Suprapubic skin (tissue), 4 donors: ENCODE measurements at regions not wholly inside any gene's neighbourhood (a gene's known extent, or its start where the extent isn't known, plus 50 kb on each side); places are given as distances from the start of the nearest gene placed in this dataset.

ENCODE experiments used
- DNase-seq, 2 donors: peaks; one replicate each; pipeline ENCODE4 v3.0.0-alpha.2; 2019; ENCODE audit warnings: low spot score in 2 of 2
- H3K27ac ChIP-seq: fragments of 200-600 bp; sonication (generic); one replicate; pipeline ENCODE4 v1.5.1; 2019
- H3K27me3 ChIP-seq: fragments of 200-600 bp; sonication (generic); one replicate; pipeline ENCODE4 v1.5.1; 2019
- H3K36me3 ChIP-seq: fragments of 200-600 bp; sonication (generic); one replicate; pipeline ENCODE4 v1.5.1; 2019
- H3K4me1 ChIP-seq: fragments of 200-600 bp; sonication (generic); one replicate; pipeline ENCODE4 v1.5.1; 2019
- H3K4me3 ChIP-seq: fragments of 200-600 bp; sonication (generic); one replicate; pipeline ENCODE4 v1.5.1; 2019; ENCODE audit warnings: mild to moderate bottlenecking
- H3K9me3 ChIP-seq: fragments of 200-600 bp; sonication (generic); one replicate; pipeline ENCODE4 v1.5.1; 2019
- EP300 ChIP-seq: sonication (generic); formaldehyde crosslinking; IDR thresholded peaks from one replicate; pipeline ENCODE4 v1.6.1; 2017; ENCODE audit warnings: antibody characterized with exemption
- POLR2A ChIP-seq, 2 donors: fragments of 450-650 bp; IDR thresholded peaks; one replicate each; pipeline ENCODE4 v1.6.1; 2017; ENCODE audit warnings: antibody characterized with exemption in 2 of 2, mild to moderate bottlenecking in 2 of 2, moderate library complexity in 2 of 2
- POLR2AphosphoS5 ChIP-seq, 3 donors: sonication (generic); formaldehyde crosslinking; IDR thresholded peaks; one replicate each; pipeline ENCODE4 v1.6.1; 2017; ENCODE audit warnings: antibody characterized with exemption in 3 of 3
- WGBS: methylation state at CpG from one replicate; pipeline ENCODE4 v1.1.5; 2018; 5-methylcytosine and 5-hydroxymethylcytosine counted together
- TF ChIP-seq, protein P1 (sequence below), 2 donors: fragments of 200-600 bp in 1 of 2; fragments of 450-650 bp in 1 of 2; sonication (generic) in 1 of 2; IDR thresholded peaks; one replicate each; pipeline ENCODE4 v1.5.1; 2016 to 2019; ENCODE audit warnings: antibody characterized with exemption in 2 of 2, mild to moderate bottlenecking in 1 of 2, moderate library complexity in 1 of 2

DNA sequence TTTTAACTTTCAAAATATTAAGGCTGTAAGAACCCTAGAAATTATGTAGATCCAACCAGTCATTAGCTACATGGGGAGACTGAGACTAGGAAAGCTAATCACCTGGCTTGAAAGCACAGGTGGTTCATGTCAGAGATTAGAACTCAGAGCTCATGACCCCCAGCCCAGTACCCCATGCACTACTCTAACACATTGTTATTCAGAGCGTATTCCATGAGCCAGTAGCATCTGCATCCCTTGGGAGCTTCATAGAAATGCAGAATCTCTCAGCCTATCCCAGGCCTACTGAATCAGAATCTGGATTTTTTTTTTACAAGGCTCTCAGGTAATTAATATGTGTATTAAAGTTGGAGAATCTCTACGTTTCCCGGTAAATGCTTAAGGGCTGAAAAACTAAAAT lies 161.7 kb downstream of the BTG1 start:
- TF ChIP-seq, protein P1, sequence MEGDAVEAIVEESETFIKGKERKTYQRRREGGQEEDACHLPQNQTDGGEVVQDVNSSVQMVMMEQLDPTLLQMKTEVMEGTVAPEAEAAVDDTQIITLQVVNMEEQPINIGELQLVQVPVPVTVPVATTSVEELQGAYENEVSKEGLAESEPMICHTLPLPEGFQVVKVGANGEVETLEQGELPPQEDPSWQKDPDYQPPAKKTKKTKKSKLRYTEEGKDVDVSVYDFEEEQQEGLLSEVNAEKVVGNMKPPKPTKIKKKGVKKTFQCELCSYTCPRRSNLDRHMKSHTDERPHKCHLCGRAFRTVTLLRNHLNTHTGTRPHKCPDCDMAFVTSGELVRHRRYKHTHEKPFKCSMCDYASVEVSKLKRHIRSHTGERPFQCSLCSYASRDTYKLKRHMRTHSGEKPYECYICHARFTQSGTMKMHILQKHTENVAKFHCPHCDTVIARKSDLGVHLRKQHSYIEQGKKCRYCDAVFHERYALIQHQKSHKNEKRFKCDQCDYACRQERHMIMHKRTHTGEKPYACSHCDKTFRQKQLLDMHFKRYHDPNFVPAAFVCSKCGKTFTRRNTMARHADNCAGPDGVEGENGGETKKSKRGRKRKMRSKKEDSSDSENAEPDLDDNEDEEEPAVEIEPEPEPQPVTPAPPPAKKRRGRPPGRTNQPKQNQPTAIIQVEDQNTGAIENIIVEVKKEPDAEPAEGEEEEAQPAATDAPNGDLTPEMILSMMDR (IDR thresholded peaks at IDR 0.05) = no peak
- TF ChIP-seq EP300 = no peak
- no peaks in the 10 kb centered on the region for H3K9me3 ChIP-seq
- no peak overlapping the region for H3K27ac ChIP-seq
- H3K4me3 ChIP-seq = no peak overlapping the region
- peaks cover 17% of the 10 kb centered on the region for H3K4me1 ChIP-seq
- H3K36me3 ChIP-seq = no peaks in the 10 kb centered on the region
- 83% methylated on average over 3 of the region's 3 CpGs for WGBS
- H3K27me3 ChIP-seq = no peaks in the 10 kb centered on the region
- no peak for DNase-seq

DNA sequence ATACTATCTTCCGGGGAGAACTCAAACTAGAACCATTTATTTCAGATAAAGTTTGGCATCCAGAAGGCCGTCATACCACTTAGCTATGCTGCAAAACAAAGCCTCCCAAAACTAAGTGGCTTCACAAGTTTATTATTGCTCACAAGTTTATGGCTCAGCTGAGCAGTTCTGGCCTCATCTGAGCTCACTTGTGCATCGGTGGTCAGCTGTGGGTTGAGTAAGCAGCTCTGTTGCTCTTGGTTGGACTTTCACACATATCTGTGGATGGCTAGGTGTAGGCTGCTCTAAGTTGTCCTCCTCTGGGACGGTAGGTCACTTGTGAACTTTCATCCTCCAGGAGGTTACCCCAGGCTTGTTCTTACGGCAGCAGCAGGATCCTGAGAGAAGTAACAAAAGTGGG lies 162.7 kb downstream of the BTG1 start:
- H3K9me3 ChIP-seq = no peaks in the 10 kb centered on the region
- H3K4me1 ChIP-seq = peaks cover 17% of the 10 kb centered on the region
- WGBS = 85% methylated on average over 5 of the region's 5 CpGs
- no peaks in the 10 kb centered on the region for H3K27me3 ChIP-seq
- TF ChIP-seq POLR2AphosphoS5 (IDR thresholded peaks at IDR 0.05) (no peak), EP300 (no peak), POLR2A (IDR thresholded peaks at IDR 0.05) (no peak)
- TF ChIP-seq, protein P1 (IDR thresholded peaks at IDR 0.05) = no peak
- no peak overlapping the region for H3K4me3 ChIP-seq
- DNase-seq = no peak
- H3K36me3 ChIP-seq = no peaks in the 10 kb centered on the region
- H3K27ac ChIP-seq = no peak overlapping the region

GRCh38 chr12:91980389-91980821 lies 165.2 kb downstream of the BTG1 start:
- TF ChIP-seq POLR2AphosphoS5 (IDR thresholded peaks at IDR 0.05) (no peak), POLR2A (IDR thresholded peaks at IDR 0.05) (no peak)
- H3K4me3 ChIP-seq = no peak overlapping the region
- peaks cover 6% of the 10 kb centered on the region for H3K4me1 ChIP-seq
- no peaks in the 10 kb centered on the region for H3K27me3 ChIP-seq
- DNase-seq = no peak
- H3K9me3 ChIP-seq = no peaks in the 10 kb centered on the region
- H3K36me3 ChIP-seq = no peaks in the 10 kb centered on the region
- no peak overlapping the region for H3K27ac ChIP-seq

- no peaks in the 10 kb centered on the region for H3K9me3 ChIP-seq
- no peaks in the 10 kb centered on the region for H3K36me3 ChIP-seq
- no peak overlapping the region for H3K27ac ChIP-seq
- no peaks in the 10 kb centered on the region for H3K27me3 ChIP-seq
- no peak for DNase-seq
- H3K4me3 ChIP-seq = no peak overlapping the region
- WGBS = 57% methylated on average over 2 of the region's 2 CpGs
- TF ChIP-seq, protein P1 (IDR thresholded peaks at IDR 0.05) = no peak
- TF ChIP-seq EP300 (no peak), POLR2AphosphoS5 (IDR thresholded peaks at IDR 0.05) (no peak), POLR2A (IDR thresholded peaks at IDR 0.05) (no peak)
- no peaks in the 10 kb centered on the region for H3K4me1 ChIP-seq
Measured at GRCh38 chr12:91978143-91978542, 167.5 kb downstream of the BTG1 start.

DNA sequence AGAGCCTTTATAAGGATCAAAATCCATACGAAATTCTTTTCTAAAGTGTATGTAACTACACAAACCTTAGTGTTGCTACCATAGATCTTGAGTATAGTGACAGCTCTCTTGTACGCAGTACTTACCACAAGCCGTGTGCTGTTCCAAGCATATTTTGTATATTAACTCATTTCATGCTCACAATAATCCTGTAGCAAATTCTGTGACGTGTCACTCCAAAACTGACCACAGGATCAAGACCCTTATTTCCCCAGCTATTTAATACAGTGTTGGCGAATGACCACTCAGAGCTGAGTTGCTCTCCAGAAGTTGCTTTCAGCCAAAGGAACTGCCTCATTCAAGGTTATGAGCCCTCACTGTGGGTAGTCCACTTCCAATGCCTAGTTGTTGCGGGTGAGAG lies 169.8 kb downstream of the BTG1 start:
- 95% methylated on average over 6 of the region's 6 CpGs for WGBS
- Histone ChIP-seq H3K27me3 (no peaks in the 10 kb centered on the region), H3K4me3 (no peak overlapping the region), H3K4me1 (no peaks in the 10 kb centered on the region), H3K27ac (no peak overlapping the region), H3K36me3 (no peaks in the 10 kb centered on the region), H3K9me3 (no peaks in the 10 kb centered on the region)
- no peak for TF ChIP-seq POLR2A (IDR thresholded peaks at IDR 0.05)
- no peak for TF ChIP-seq POLR2AphosphoS5 (IDR thresholded peaks at IDR 0.05)
- TF ChIP-seq, protein P1 (IDR thresholded peaks at IDR 0.05) = no peak
- no peak for TF ChIP-seq EP300
- DNase-seq = no peak

- Histone ChIP-seq H3K9me3 (no peaks in the 10 kb centered on the region), H3K27ac (no peak overlapping the region), H3K27me3 (no peaks in the 10 kb centered on the region), H3K4me1 (no peaks in the 10 kb centered on the region), H3K36me3 (no peaks in the 10 kb centered on the region), H3K4me3 (no peak overlapping the region)
- TF ChIP-seq POLR2AphosphoS5 (IDR thresholded peaks at IDR 0.05) (no peak), POLR2A (IDR thresholded peaks at IDR 0.05) (no peak), EP300 (no peak)
- TF ChIP-seq, protein P1 (IDR thresholded peaks at IDR 0.05) = no peak
- DNase-seq = no peak
- 91% methylated on average over 3 of the region's 3 CpGs for WGBS
Measured at GRCh38 chr12:91974541-91975085, 171.0 kb downstream of the BTG1 start.
